Type B pancreatic cell (in vitro differentiated cells): ENCODE measurements at regions not wholly inside any gene's neighbourhood (a gene's known extent, or its start where the extent isn't known, plus 50 kb on each side); places are given as distances from the start of the nearest gene placed in this dataset.
A peak's percentile ranks its signal among the peaks of the same experiment; 100 is the strongest.

ENCODE experiments used
- DNase-seq: peaks from one replicate; pipeline ENCODE4 v3.0.0; 2021; ENCODE audit warnings: mixed read lengths; ENCODE audit not compliant: unreplicated experiment; ENCODE audit errors: extremely low spot score
- H3K27ac Mint-ChIP-seq: 2 replicates; pipeline ENCODE4 v1.8.0; 2021; ENCODE audit warnings: mild to moderate bottlenecking, mixed read lengths
- H3K27me3 Mint-ChIP-seq: 2 replicates; pipeline ENCODE4 v1.8.0; 2021; ENCODE audit warnings: mixed read lengths
- H3K36me3 Mint-ChIP-seq: 2 replicates; pipeline ENCODE4 v1.8.0; 2021; ENCODE audit warnings: mixed read lengths
- H3K4me1 Mint-ChIP-seq: one replicate; pipeline ENCODE4 v1.8.0; 2021; ENCODE audit warnings: mixed read lengths; ENCODE audit not compliant: unreplicated experiment
- H3K4me3 Mint-ChIP-seq: 2 replicates; pipeline ENCODE4 v1.8.0; 2021; ENCODE audit warnings: mild to moderate bottlenecking, mixed read lengths
- H3K9me3 Mint-ChIP-seq: 2 replicates; pipeline ENCODE4 v1.8.0; 2021; ENCODE audit warnings: mixed read lengths
- TF ChIP-seq, protein P1 (sequence below): fragments of 200-600 bp; sonication (generic); conservative IDR thresholded peaks from 2 replicates; pipeline ENCODE4 v1.5.0; 2021; ENCODE audit warnings: antibody characterized with exemption, mild to moderate bottlenecking

DNA sequence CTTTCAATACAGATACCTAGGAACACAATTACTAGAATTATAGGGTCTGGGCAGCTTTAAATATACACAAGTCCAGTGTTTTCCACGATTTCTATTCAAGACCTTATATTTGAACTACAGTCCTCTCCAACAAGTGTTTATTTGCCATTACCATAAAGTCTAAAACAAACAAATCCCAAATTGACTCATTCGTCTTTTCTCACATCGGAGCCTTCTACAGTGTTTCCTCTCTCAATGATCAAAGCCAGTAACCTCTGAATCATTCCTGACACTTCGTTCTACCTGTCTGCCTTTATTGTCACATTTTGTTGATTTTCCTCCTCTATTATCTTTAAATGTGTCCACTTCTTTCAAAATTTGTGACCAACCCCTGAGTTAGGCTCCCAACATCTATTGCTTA is 1356.5 kb upstream of the SLC10A2 start:
- H3K27ac Mint-ChIP-seq: no peak overlapping the region
- H3K4me3 Mint-ChIP-seq: no peak overlapping the region
- H3K27me3 Mint-ChIP-seq: no peaks in the 10 kb centered on the region
- H3K4me1 Mint-ChIP-seq: no peaks in the 10 kb centered on the region
- DNase-seq: no peak
- H3K9me3 Mint-ChIP-seq: peaks cover 4% of the 10 kb centered on the region
- TF ChIP-seq, protein P1, sequence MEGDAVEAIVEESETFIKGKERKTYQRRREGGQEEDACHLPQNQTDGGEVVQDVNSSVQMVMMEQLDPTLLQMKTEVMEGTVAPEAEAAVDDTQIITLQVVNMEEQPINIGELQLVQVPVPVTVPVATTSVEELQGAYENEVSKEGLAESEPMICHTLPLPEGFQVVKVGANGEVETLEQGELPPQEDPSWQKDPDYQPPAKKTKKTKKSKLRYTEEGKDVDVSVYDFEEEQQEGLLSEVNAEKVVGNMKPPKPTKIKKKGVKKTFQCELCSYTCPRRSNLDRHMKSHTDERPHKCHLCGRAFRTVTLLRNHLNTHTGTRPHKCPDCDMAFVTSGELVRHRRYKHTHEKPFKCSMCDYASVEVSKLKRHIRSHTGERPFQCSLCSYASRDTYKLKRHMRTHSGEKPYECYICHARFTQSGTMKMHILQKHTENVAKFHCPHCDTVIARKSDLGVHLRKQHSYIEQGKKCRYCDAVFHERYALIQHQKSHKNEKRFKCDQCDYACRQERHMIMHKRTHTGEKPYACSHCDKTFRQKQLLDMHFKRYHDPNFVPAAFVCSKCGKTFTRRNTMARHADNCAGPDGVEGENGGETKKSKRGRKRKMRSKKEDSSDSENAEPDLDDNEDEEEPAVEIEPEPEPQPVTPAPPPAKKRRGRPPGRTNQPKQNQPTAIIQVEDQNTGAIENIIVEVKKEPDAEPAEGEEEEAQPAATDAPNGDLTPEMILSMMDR: no peak
- no peaks in the 10 kb centered on the region for H3K36me3 Mint-ChIP-seq

DNA sequence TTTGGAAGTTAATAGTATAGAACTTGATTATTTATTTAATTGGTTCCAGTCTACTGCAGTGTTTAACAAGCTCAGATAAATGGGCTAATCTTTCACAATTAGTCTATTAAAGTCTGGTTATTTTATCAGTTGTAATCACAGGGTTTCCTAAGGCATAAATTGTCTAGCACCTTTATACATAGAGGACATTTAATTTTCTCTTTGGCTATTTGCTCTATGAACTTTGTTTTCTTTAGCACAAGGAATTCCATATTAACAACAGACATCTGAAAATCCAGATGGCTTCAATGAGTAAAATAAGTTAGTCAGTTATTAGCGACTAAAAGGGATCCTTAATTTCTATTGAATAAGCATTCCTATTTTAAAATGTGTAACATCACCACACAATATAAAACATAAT is 1350.8 kb upstream of the SLC10A2 start:
- Mint-ChIP-seq H3K36me3 (no peaks in the 10 kb centered on the region), H3K4me3 (no peak overlapping the region), H3K9me3 (peaks cover 4% of the 10 kb centered on the region), H3K27me3 (no peaks in the 10 kb centered on the region), H3K4me1 (peaks cover 8% of the 10 kb centered on the region), H3K27ac (no peak overlapping the region)
- no peak for DNase-seq
- TF ChIP-seq, protein P1: no peak

DNA sequence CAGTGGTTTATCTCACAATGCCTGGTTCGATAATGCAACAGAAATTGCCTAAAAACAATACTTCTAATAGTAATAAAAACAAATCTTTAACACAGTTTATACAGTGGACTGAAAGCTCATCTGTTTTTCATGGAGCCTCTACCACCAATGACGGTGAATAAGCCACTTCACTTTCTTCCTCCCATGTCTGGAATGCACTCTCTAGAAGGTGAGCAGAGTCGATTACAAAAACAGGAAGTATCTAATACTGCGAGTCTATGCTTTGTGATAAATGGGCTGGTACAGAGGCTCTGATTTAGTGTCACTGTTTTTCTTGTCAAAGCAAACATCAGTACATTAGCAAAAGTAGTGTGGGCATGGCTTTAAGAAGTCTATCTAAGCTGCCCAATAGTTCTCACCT is 1348.6 kb upstream of the SLC10A2 start:
- TF ChIP-seq, protein P1: no peak
- peaks cover 8% of the 10 kb centered on the region for H3K4me1 Mint-ChIP-seq
- H3K27ac Mint-ChIP-seq: peak overlapping the region; percentile 10
- DNase-seq: no peak
- no peaks in the 10 kb centered on the region for H3K36me3 Mint-ChIP-seq
- no peak overlapping the region for H3K4me3 Mint-ChIP-seq
- H3K9me3 Mint-ChIP-seq: peaks cover 4% of the 10 kb centered on the region
- H3K27me3 Mint-ChIP-seq: no peaks in the 10 kb centered on the region

DNA sequence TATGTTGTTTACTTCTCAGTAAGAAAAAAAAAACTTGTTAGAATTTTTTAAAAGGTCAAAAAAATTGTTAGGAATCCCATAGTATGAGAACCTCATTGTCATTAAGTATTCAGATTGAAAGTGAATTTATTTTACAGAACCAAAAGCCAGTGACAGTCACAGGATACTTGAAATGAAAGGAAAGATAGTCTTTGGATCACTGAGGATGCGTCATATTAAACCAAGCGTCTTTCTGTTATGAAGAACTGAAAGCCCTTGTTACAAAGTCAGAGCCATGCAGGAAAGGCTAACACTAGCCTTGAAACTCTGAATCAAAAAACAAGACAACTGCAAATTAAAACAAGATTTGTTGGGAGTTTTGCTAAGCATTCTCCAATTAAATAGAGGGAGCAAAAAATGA is 1348.0 kb upstream of the SLC10A2 start:
- no peaks in the 10 kb centered on the region for H3K27me3 Mint-ChIP-seq
- H3K9me3 Mint-ChIP-seq: peaks cover 4% of the 10 kb centered on the region
- DNase-seq: no peak
- H3K36me3 Mint-ChIP-seq: no peaks in the 10 kb centered on the region
- TF ChIP-seq, protein P1: no peak
- peaks cover 8% of the 10 kb centered on the region for H3K4me1 Mint-ChIP-seq
- no peak overlapping the region for H3K4me3 Mint-ChIP-seq
- peak overlapping the region; percentile 10 for H3K27ac Mint-ChIP-seq

DNA sequence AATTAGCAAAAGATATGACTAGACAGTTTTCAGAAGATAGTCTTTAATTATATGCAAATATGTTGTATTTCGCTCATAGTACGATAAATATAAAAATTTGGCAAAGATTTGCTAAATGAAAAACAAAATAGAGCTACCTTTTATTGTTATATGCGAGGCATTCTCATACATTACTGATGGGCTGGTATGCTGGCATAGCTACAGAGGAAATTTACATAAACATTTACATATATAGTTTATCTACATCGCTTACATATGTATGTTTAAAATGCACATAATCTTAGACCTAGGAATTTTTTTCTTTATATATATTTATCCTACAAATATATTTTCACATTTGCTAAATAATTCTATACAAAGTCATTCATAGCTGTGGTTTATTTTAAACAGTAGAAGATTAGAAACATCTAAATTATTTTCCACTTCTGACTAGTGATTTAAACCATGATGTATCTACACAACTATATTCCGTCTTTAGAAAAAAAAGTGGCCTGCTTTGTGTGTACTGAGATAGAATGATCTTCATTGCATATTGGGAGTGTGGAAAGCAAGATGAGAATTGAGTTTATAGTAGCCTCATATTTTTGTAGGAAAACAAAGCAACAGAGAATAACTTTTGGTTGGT is 1345.0 kb upstream of the SLC10A2 start:
- no peaks in the 10 kb centered on the region for H3K9me3 Mint-ChIP-seq
- H3K4me3 Mint-ChIP-seq: no peak overlapping the region
- TF ChIP-seq, protein P1: no peak
- H3K27me3 Mint-ChIP-seq: no peaks in the 10 kb centered on the region
- peaks cover 8% of the 10 kb centered on the region for H3K4me1 Mint-ChIP-seq
- H3K27ac Mint-ChIP-seq: no peak overlapping the region
- no peak for DNase-seq
- H3K36me3 Mint-ChIP-seq: no peaks in the 10 kb centered on the region

DNA sequence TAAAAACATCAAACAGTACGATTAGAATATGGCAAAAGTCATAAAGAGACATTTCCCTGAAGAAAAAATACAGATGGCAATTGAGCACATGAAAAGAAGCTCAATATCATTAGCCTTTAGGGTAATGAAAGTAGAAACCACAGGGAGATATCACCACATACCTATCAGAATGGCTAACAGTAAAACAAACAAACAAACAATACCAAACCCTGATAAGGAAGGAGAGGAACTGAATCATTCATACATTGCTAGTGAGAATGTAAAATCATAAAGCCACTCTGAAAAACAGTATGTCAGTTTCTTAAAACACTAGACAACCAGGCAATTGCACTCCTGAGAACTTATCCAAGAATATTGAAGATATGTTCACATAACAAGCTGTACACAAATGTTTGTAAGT is 1342.5 kb upstream of the SLC10A2 start:
- Mint-ChIP-seq H3K27me3 (no peaks in the 10 kb centered on the region), H3K27ac (no peak overlapping the region), H3K4me3 (no peak overlapping the region), H3K36me3 (no peaks in the 10 kb centered on the region), H3K9me3 (no peaks in the 10 kb centered on the region), H3K4me1 (no peaks in the 10 kb centered on the region)
- TF ChIP-seq, protein P1: no peak
- DNase-seq: no peak
